GM18870 (cell line): ENCODE measurements at regions not wholly inside any gene's neighbourhood (a gene's known extent, or its start where the extent isn't known, plus 50 kb on each side); places are given as distances from the start of the nearest gene placed in this dataset.
"Not testable (repeated sequence)": the region's sequence is repeated elsewhere in the genome, so short reads cannot be mapped to it uniquely, and the experiment has no call there.

Source experiments
- ATAC-seq: cut with Tn5 transposase; IDR thresholded peaks from one replicate; pipeline ENCODE4 v1.9.1; 2021; ENCODE audit warnings: moderate library complexity; ENCODE audit not compliant: unreplicated experiment

- ATAC-seq = no peak
Observed at GRCh38 chr10:81386817-81387216, 488.2 kb upstream of the NRG3 start.

GRCh38 chr10:81403451-81403850 lies 471.5 kb upstream of the NRG3 start:
- ATAC-seq = no peak

- ATAC-seq = no peak
Observed at GRCh38 chr10:81405399-81405798, 469.6 kb upstream of the NRG3 start.

GRCh38 chr10:81414038-81414437 lies 461.0 kb upstream of the NRG3 start:
- no peak for ATAC-seq

GRCh38 chr10:81426722-81427121 lies 448.3 kb upstream of the NRG3 start:
- no peak for ATAC-seq

- no peak for ATAC-seq
Observed at GRCh38 chr10:81428456-81429134, 446.4 kb upstream of the NRG3 start.

- no peak for ATAC-seq
Observed at GRCh38 chr10:81439445-81439844, 435.5 kb upstream of the NRG3 start.

- not testable (repeated sequence) for ATAC-seq
Observed at GRCh38 chr10:81441624-81442023, 433.4 kb upstream of the NRG3 start.

GRCh38 chr10:81444242-81444929 lies 430.6 kb upstream of the NRG3 start:
- no peak for ATAC-seq

GRCh38 chr10:81450651-81451050 lies 424.3 kb upstream of the NRG3 start:
- no peak for ATAC-seq

GRCh38 chr10:81472927-81473470 lies 402.0 kb upstream of the NRG3 start:
- no peak for ATAC-seq

GRCh38 chr10:81473755-81474154 lies 401.2 kb upstream of the NRG3 start:
- no peak for ATAC-seq

GRCh38 chr10:81479316-81479715 lies 395.7 kb upstream of the NRG3 start:
- no peak for ATAC-seq

GRCh38 chr10:81496626-81497025 lies 378.4 kb upstream of the NRG3 start:
- ATAC-seq = no peak

- ATAC-seq = no peak
Observed at GRCh38 chr10:81498011-81498551, 376.9 kb upstream of the NRG3 start.

- ATAC-seq = no peak
Observed at GRCh38 chr10:81502677-81503359, 372.2 kb upstream of the NRG3 start.

- not testable (repeated sequence) for ATAC-seq
Observed at GRCh38 chr10:81505777-81506176, 369.2 kb upstream of the NRG3 start.

GRCh38 chr10:81514811-81515210 lies 360.2 kb upstream of the NRG3 start:
- ATAC-seq = no peak

GRCh38 chr10:81520688-81521087 lies 354.3 kb upstream of the NRG3 start:
- no peak for ATAC-seq

GRCh38 chr10:81524467-81524866 lies 350.5 kb upstream of the NRG3 start:
- ATAC-seq = no peak

GRCh38 chr10:81532403-81532802 lies 342.6 kb upstream of the NRG3 start:
- ATAC-seq = no peak

GRCh38 chr10:81534991-81535390 lies 340.0 kb upstream of the NRG3 start:
- ATAC-seq = no peak
